DOHH2 (cell line): ENCODE measurements at regions not wholly inside any gene's neighbourhood (a gene's known extent, or its start where the extent isn't known, plus 50 kb on each side); places are given as distances from the start of the nearest gene placed in this dataset.

Experiments
- CTCF ChIP-seq: fragments of 200-600 bp; sonication (generic); IDR thresholded peaks from one replicate; pipeline ENCODE4 v1.5.1; 2014; ENCODE audit warnings: antibody characterized with exemption, mild to moderate bottlenecking, low read depth, low read length; ENCODE audit not compliant: poor library complexity, severe bottlenecking
- EZH2phosphoT487 ChIP-seq: fragments of 200-600 bp; sonication (generic); IDR thresholded peaks from 2 replicates; pipeline ENCODE4 v1.6.1; 2017; ENCODE audit warnings: borderline replicate concordance, mild to moderate bottlenecking, antibody characterized with exemption, low read length, moderate library complexity, mixed read lengths

- TF ChIP-seq CTCF (no peak), EZH2phosphoT487 (no peak)
Measured at GRCh38 chr21:30072496-30072895, 94.1 kb downstream of the CLDN17 start.
